ENCODE measurements at regions not wholly inside any gene's neighbourhood (a gene's known extent, or its start where the extent isn't known, plus 50 kb on each side); places are given as distances from the start of the nearest gene placed in this dataset.

DNA sequence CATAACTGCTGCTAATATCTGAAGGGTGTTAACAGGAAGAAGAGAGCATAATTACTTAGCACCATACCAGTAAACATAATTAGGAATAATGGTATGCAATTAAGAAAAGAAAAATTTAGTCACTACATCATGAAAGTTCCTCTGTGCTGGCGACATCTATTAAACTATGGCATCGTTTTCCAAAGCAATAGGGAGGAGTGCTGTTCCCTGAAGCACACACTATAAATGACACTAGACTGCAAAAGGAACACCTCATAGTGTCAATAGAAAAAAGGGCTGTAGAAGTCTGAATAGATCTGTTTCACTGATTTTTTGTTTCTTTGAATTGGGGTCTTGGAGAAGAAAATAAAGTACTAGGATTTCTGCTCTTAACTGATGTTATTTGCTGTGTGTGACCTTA, 773.6 kb upstream of the B3GALT2 start:
- ChIA-PET CTCF (no interaction called here), POLR2A (no interaction called here)
- TF ChIP-seq, protein P1, sequence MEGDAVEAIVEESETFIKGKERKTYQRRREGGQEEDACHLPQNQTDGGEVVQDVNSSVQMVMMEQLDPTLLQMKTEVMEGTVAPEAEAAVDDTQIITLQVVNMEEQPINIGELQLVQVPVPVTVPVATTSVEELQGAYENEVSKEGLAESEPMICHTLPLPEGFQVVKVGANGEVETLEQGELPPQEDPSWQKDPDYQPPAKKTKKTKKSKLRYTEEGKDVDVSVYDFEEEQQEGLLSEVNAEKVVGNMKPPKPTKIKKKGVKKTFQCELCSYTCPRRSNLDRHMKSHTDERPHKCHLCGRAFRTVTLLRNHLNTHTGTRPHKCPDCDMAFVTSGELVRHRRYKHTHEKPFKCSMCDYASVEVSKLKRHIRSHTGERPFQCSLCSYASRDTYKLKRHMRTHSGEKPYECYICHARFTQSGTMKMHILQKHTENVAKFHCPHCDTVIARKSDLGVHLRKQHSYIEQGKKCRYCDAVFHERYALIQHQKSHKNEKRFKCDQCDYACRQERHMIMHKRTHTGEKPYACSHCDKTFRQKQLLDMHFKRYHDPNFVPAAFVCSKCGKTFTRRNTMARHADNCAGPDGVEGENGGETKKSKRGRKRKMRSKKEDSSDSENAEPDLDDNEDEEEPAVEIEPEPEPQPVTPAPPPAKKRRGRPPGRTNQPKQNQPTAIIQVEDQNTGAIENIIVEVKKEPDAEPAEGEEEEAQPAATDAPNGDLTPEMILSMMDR (IDR thresholded peaks at IDR 0.05; ENCODE audit: insufficient read depth, low read length, missing control alignments), result no peak
- DNase-seq (ENCODE audit: low read depth, low spot score), result no peak
- H3K4me3 ChIP-seq (ENCODE audit: low read depth, low read length), result no peak overlapping the region

DNA sequence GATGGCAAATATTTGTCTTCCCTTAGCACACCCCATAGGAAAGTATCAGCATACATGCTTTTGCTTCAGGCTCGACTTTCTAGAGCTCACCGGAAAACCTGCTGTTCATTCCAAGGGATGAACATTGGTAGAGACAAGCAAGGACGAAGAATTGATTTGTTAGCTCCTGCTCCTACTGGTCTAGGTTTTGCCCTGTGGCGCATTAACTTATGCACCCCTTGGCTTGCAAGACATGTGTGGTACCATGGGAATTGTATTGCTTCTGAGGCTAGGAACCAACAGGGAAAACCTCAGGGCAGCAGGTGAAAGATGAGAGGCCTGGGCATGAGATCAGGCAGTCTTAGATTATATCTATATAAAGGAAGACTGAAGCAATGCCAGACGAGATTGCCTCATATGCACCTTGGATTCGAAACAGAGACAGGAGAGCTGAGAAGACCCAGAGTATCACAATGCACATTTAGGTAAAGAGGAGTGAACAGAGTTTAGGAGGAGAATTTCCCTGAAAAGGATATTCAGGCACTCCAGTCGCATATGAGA, 771.2 kb upstream of the B3GALT2 start:
- POLR2A ChIA-PET, result no interaction called here
- CTCF ChIA-PET, result no interaction called here
- TF ChIP-seq, protein P1 (IDR thresholded peaks at IDR 0.05; ENCODE audit: insufficient read depth, low read length, missing control alignments), result no peak
- no peak for DNase-seq (ENCODE audit: low read depth, low spot score)
- no peak overlapping the region for H3K4me3 ChIP-seq (ENCODE audit: low read depth, low read length)

DNA sequence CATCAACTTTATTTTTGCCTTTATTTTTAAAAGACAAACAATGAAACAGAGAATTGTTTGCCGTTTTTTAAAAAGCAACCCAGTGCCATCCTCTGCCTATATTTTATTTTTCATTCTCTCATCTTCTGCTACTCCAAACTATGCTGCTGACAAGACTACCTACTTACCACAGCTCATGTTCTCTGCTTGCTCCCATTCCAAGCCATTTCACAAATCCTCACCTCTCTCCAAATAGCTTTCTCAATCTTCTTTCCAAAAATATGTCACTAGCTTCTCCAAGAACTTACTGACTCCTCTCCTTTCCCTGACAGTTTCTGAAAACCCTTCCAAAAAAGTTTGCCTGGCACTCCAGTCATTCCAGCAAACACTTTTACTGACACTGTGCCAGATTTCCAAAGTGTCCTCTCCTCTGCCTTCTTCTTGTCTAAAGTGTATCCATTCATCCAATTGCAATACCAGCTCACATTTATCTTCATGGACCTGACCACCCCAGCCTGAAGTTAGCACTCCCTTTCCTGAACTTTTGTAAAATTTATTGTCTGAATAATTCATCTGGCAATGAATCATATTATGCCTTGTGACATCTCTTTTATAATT, 766.5 kb upstream of the B3GALT2 start:
- no peak overlapping the region for H3K4me3 ChIP-seq (ENCODE audit: low read depth, low read length)
- POLR2A ChIA-PET, result no interaction called here
- DNase-seq (ENCODE audit: low read depth, low spot score), result no peak
- CTCF ChIA-PET, result no interaction called here
- TF ChIP-seq, protein P1 (IDR thresholded peaks at IDR 0.05; ENCODE audit: insufficient read depth, low read length, missing control alignments), result no peak

DNA sequence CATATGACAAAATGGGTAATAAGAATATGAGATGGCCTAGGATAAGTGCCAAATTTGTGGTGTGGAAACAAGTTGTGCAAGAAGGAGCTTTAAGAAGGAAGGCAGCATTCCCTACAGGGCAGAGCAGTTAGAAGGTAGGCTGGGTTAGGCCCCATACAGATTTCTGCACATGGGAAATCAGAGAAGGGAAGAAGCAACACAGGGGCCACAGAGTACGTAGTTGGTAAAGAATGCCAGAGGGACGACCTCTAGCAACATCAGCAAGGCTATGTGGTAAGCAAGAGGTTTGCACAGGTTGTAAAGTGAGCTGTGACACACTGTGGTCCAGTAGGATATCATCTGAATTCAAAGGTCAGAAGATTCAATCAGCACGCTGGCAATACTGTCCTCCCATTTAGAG, 765.6 kb upstream of the B3GALT2 start:
- TF ChIP-seq, protein P1 (IDR thresholded peaks at IDR 0.05; ENCODE audit: insufficient read depth, low read length, missing control alignments), result no peak
- CTCF ChIA-PET, result no interaction called here
- POLR2A ChIA-PET, result no interaction called here
- H3K4me3 ChIP-seq (ENCODE audit: low read depth, low read length), result no peak overlapping the region
- DNase-seq (ENCODE audit: low read depth, low spot score), result no peak

DNA sequence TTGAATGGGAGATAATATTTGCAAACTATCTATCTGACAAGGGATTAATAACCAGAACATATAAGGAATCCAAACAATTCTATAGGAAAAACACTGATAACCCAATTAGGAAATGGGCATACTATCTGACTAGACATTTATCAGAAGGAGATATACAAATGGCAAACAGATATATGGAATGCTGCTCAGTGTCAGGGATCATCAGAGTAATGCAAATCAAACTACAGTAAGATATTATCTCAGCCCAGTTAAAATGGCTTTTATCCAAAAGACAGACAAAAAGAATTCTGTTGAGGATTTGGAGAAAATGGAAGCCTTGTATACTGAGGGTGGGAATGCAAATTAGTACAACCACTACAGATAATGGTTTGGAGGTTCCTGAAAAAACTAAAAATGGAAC, 758.0 kb upstream of the B3GALT2 start:
- CTCF ChIA-PET, result no interaction called here
- TF ChIP-seq, protein P1 (IDR thresholded peaks at IDR 0.05; ENCODE audit: insufficient read depth, low read length, missing control alignments), result no peak
- no peak overlapping the region for H3K4me3 ChIP-seq (ENCODE audit: low read depth, low read length)
- no peak for DNase-seq (ENCODE audit: low read depth, low spot score)
- POLR2A ChIA-PET, result no interaction called here

DNA sequence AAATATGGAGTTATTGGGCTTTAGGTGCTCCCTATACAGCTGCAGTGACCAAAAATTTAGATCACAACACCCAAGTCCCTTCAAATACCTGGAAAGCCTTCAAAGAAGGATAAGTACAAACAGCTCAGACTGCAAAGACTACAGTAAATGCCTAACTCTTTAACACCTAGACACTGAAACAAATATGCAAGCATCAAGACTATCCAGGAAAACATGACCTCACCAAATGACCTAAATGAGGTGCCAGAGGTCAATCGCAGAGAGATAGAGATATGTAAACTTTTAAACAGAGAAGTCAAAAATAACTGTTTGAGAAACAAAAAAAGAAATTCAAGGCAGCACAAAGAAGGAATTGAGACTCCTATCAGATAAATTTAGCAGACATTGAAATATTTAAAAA, 753.8 kb upstream of the B3GALT2 start:
- DNase-seq (ENCODE audit: low read depth, low spot score), result no peak
- POLR2A ChIA-PET, result no interaction called here
- CTCF ChIA-PET, result no interaction called here
- TF ChIP-seq, protein P1 (IDR thresholded peaks at IDR 0.05; ENCODE audit: insufficient read depth, low read length, missing control alignments), result no peak
- H3K4me3 ChIP-seq (ENCODE audit: low read depth, low read length), result no peak overlapping the region

Measured in AG04449 (cell line).